CD4-positive, alpha-beta memory T cell (primary cell): ENCODE measurements at regions not wholly inside any gene's neighbourhood (a gene's known extent, or its start where the extent isn't known, plus 50 kb on each side); places are given as distances from the start of the nearest gene placed in this dataset.

Source experiments
- CTCF ChIA-PET: fragments of 350-600 bp; sonication (Branson Sonifier 250); formaldehyde crosslinking; loops from one replicate; lab custom pipeline; 2021; ENCODE audit warnings: inconsistent platforms; ENCODE audit not compliant: partially characterized antibody; lab: Charles Lee
- POLR2A ChIA-PET: fragments of 350-600 bp; sonication (Branson Sonifier 250); formaldehyde crosslinking; loops from one replicate; lab custom pipeline; 2021; ENCODE audit not compliant: partially characterized antibody; lab: Charles Lee
- DNase-seq, 5 donors: peaks; one replicate each; pipeline versions ENCODE4 v3.0.0 to v3.0.0-alpha.2; 2020 to 2022; ENCODE audit warnings: mixed read lengths in 1 of 5
- H3K27ac ChIP-seq: one replicate; pipeline ENCODE4 v1.7.0; 2013; ENCODE audit warnings: low read depth, low read length
- H3K27me3 ChIP-seq: 2 replicates; pipeline ENCODE4 v1.7.0; 2013; ENCODE audit warnings: mild to moderate bottlenecking, low read length, moderate library complexity; ENCODE audit not compliant: insufficient read depth
- H3K36me3 ChIP-seq: 2 replicates; pipeline ENCODE4 v1.7.0; 2013; ENCODE audit warnings: mild to moderate bottlenecking, low read length, moderate library complexity; ENCODE audit not compliant: insufficient read depth
- H3K4me1 ChIP-seq: 2 replicates; pipeline ENCODE4 v1.7.0; 2013; ENCODE audit warnings: mild to moderate bottlenecking, low read length, moderate library complexity; ENCODE audit not compliant: insufficient read depth
- H3K4me3 ChIP-seq, 2 donors: one replicate each; pipeline ENCODE4 v1.7.0; 2013; ENCODE audit warnings: low read length in 2 of 2, mild to moderate bottlenecking in 1 of 2
- H3K9me3 ChIP-seq, 2 donors: one replicate each; pipeline ENCODE4 v1.7.0; 2013; ENCODE audit warnings: low read length in 2 of 2, control low read depth in 1 of 2; ENCODE audit not compliant: control insufficient read depth in 1 of 2
- H3K27ac Mint-ChIP-seq, 7 donors: one replicate each; pipeline ENCODE4 v1.8.0; 2020 to 2021; ENCODE audit warnings: mixed read lengths in 7 of 7, mild to moderate bottlenecking in 6 of 7, inconsistent platforms in 3 of 7, moderate library complexity in 3 of 7
- H3K27me3 Mint-ChIP-seq, 2 donors: one replicate each; pipeline ENCODE4 v1.8.0; 2020 to 2021; ENCODE audit warnings: mixed read lengths in 2 of 2
- H3K36me3 Mint-ChIP-seq, 2 donors: one replicate each; pipeline ENCODE4 v1.8.0; 2020 to 2021; ENCODE audit warnings: mixed read lengths in 2 of 2, inconsistent platforms in 1 of 2, mild to moderate bottlenecking in 1 of 2
- H3K4me1 Mint-ChIP-seq, 4 donors: one replicate each; pipeline ENCODE4 v1.8.0; 2020 to 2021; ENCODE audit warnings: mixed read lengths in 4 of 4, mild to moderate bottlenecking in 1 of 4
- H3K4me3 Mint-ChIP-seq, 8 donors: one replicate each; pipeline ENCODE4 v1.8.0; 2020 to 2021; ENCODE audit warnings: mixed read lengths in 8 of 8, mild to moderate bottlenecking in 7 of 8, moderate library complexity in 6 of 8, inconsistent platforms in 3 of 8
- H3K9me3 Mint-ChIP-seq, 8 donors: one replicate each; pipeline ENCODE4 v1.8.0; 2020 to 2021; ENCODE audit warnings: mixed read lengths in 8 of 8, mild to moderate bottlenecking in 5 of 8, inconsistent platforms in 3 of 8, moderate library complexity in 1 of 8
- intact Hi-C: fragments of 100-400 bp; cut with micrococcal nuclease; formaldehyde crosslinking; loops from one replicate; pipeline ENCODE4 v1.15.1; 2023

DNA sequence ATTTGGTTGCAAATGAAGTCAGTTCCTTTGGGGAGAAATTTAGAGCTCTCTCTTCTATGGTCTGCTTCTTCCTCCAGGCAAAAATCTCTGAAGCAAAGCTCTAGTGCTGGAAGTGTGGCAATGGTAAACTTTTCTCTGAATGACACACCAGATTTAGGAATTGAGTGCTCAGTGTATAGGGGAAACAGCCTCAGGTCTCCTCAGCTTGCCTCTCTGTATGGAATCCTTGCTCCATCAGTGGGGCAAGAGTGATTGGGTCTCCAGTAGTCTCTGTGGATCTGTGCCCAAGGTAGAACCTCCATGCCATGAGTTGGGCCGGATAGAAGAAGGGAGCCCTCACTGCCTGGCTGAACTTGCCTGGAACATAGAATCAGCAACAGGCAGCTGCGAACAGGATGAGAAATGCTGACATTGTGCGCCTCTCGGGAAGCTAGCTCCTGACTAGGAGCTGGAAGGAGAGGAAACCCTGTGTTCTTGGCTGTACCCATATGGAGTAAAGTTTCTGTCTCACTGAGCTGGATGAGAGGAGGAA is 156.1 kb downstream of the WNT7A start:
- no peak overlapping the region for H3K27ac ChIP-seq
- no peak overlapping the region for H3K4me3 ChIP-seq
- Mint-ChIP-seq H3K4me3 (no peak overlapping the region), H3K27ac (no peak overlapping the region), H3K27me3 (peaks cover 4 to 5% of the 10 kb centered on the region in 2 donors), H3K9me3 (peaks cover 2 to 32% (median 16%) of the 10 kb centered on the region in 8 donors), H3K36me3 (no peaks in the 10 kb centered on the region), H3K4me1 (no peaks in the 10 kb centered on the region)
- H3K4me1 ChIP-seq = no peaks in the 10 kb centered on the region
- intact Hi-C loops = no loop called here
- H3K9me3 ChIP-seq = no peaks in the 10 kb centered on the region
- DNase-seq = no peak
- CTCF ChIA-PET = no interaction called here
- POLR2A ChIA-PET = no interaction called here
- H3K27me3 ChIP-seq = no peaks in the 10 kb centered on the region
- H3K36me3 ChIP-seq = no peaks in the 10 kb centered on the region

DNA sequence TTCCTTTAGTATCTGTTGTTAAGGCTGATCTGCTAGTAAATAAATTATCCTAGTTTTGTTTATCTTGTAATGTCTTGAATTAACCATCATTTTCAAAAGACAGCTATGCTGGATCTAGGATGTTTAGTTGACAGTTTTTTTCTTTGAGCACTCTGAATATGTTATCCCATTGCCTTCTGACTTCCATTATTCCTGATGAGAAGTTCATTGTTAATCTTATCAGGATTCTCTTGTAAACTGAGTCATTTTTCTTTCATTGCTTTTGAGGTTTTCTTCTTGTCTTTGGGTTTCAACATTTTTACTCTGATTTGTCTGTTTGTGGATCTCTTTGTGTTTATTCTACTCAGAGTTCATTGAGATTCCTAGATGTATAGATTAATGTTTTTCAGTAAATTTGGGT is 157.7 kb downstream of the WNT7A start:
- no peak for DNase-seq
- Histone ChIP-seq H3K27ac (no peak overlapping the region), H3K4me1 (no peaks in the 10 kb centered on the region), H3K36me3 (no peaks in the 10 kb centered on the region), H3K9me3 (no peaks in the 10 kb centered on the region), H3K27me3 (no peaks in the 10 kb centered on the region), H3K4me3 (no peak overlapping the region)
- Mint-ChIP-seq H3K9me3 (peaks cover 2 to 32% (median 16%) of the 10 kb centered on the region in 8 donors), H3K27me3 (peaks cover under 1 to 1% of the 10 kb centered on the region in 2 donors), H3K27ac (no peak overlapping the region), H3K36me3 (no peaks in the 10 kb centered on the region), H3K4me3 (no peak overlapping the region), H3K4me1 (no peaks in the 10 kb centered on the region)
- POLR2A ChIA-PET = no interaction called here
- CTCF ChIA-PET = no interaction called here
- intact Hi-C loops = no loop called here

DNA sequence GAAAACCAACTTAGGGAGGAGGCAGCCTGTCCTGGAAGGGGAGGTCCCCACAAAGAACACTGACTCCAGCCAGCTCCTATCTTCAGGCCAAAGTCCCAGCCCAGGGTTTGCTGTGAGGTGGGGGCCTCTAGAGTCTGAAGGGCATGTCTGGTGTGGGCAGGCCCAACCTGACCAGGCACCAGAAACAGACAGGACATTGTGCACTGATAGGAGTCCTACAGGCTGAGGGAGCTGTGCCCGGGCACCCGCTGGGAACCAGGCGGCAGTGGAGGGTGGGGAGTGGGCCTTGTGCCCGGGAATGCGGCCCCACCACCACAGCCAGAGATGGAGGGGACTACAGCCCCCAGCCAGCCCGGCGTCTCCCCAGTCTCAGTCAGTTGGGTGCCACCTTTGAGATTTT is 161.4 kb downstream of the WNT7A start:
- Mint-ChIP-seq H3K4me1 (no peaks in the 10 kb centered on the region), H3K9me3 (peaks cover 2 to 23% (median 11%) of the 10 kb centered on the region in 8 donors), H3K4me3 (no peak overlapping the region), H3K27ac (no peak overlapping the region), H3K36me3 (no peaks in the 10 kb centered on the region), H3K27me3 (no peaks in the 10 kb centered on the region)
- no peaks in the 10 kb centered on the region for H3K4me1 ChIP-seq
- ChIA-PET POLR2A (no interaction called here), CTCF (interaction anchor here (1.8 kb wide), 1 partner anchor 163 kb away, joined by 4 read pairs; no protein-coding TSS in a partner anchor)
- no peaks in the 10 kb centered on the region for H3K9me3 ChIP-seq
- H3K4me3 ChIP-seq = no peak overlapping the region
- H3K27ac ChIP-seq = no peak overlapping the region
- DNase-seq = no peak
- no peaks in the 10 kb centered on the region for H3K27me3 ChIP-seq
- no peaks in the 10 kb centered on the region for H3K36me3 ChIP-seq
- intact Hi-C loops = no loop called here

DNA sequence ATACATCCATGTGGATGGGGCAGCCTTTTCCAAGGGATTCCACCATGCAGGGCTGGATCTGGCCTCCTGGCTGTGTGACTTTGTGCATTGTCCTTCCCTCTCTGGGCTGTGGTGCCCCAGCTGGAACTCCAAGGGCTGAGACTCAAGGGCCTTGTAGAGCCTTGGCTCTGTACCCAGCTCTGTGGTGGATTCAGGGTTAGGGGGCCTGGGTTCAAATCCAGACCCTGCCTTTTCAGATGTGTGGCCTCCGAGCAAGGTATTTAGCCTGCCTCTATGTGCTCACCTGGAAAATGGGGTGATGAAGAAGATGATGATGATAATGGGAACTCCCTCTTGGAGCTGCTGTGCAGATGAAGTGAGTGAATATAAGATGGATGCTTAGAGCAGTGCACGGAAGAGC is 161.9 kb downstream of the WNT7A start:
- no peaks in the 10 kb centered on the region for H3K9me3 ChIP-seq
- DNase-seq = no peak
- no peaks in the 10 kb centered on the region for H3K4me1 ChIP-seq
- no peaks in the 10 kb centered on the region for H3K36me3 ChIP-seq
- CTCF ChIA-PET = interaction anchor here (1.8 kb wide), 1 partner anchor 163 kb away, joined by 4 read pairs; no protein-coding TSS in a partner anchor
- no peak overlapping the region for H3K27ac ChIP-seq
- no peak overlapping the region for H3K27ac Mint-ChIP-seq
- no peak overlapping the region for H3K4me3 ChIP-seq
- H3K27me3 Mint-ChIP-seq = no peaks in the 10 kb centered on the region
- peaks cover 2 to 23% (median 8%) of the 10 kb centered on the region in 8 donors for H3K9me3 Mint-ChIP-seq
- H3K4me3 Mint-ChIP-seq = no peak overlapping the region
- intact Hi-C loops = no loop called here
- H3K4me1 Mint-ChIP-seq = no peaks in the 10 kb centered on the region
- no peaks in the 10 kb centered on the region for H3K27me3 ChIP-seq
- POLR2A ChIA-PET = no interaction called here
- no peaks in the 10 kb centered on the region for H3K36me3 Mint-ChIP-seq

DNA sequence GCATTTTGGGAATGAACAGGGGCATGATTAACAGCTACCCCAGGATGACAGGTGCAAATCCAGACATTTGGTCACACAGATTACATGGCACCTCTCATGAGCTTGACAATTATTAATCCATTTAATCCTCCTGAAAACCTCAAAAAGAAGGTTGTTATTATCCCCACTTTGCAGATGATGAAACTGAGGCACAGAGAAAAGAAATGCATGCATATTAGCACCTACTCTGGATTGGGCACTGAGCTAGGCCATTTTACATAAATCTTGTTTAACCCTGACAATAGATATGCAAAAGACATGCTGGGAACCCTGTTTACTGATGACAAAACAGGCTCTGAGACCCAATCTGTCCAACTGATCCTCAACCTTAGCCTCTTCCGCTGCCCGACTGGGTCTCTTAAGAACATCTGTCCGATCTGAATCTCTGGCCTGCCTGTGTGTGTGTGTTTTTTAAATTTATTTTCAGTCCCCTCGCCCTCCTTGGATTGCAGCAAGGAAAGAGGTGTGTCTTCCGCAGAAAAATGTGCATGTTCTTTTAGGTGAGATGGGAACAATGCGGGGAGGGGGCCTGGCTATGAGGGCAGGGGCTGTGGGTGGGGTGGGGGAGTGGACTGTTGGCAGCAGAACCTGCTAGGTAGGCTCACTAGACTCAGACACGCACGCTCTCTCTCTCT is 162.5 kb downstream of the WNT7A start:
- Mint-ChIP-seq H3K27ac (no peak overlapping the region), H3K4me3 (no peak overlapping the region), H3K36me3 (no peaks in the 10 kb centered on the region), H3K9me3 (peaks cover 2 to 18% (median 6%) of the 10 kb centered on the region in 8 donors), H3K4me1 (no peaks in the 10 kb centered on the region), H3K27me3 (no peaks in the 10 kb centered on the region)
- ChIA-PET POLR2A (no interaction called here), CTCF (interaction anchor here (1.8 kb wide), 1 partner anchor 164 kb away, joined by 4 read pairs; no protein-coding TSS in a partner anchor)
- Histone ChIP-seq H3K27me3 (no peaks in the 10 kb centered on the region), H3K27ac (no peak overlapping the region), H3K9me3 (no peaks in the 10 kb centered on the region), H3K4me3 (no peak overlapping the region), H3K4me1 (no peaks in the 10 kb centered on the region), H3K36me3 (no peaks in the 10 kb centered on the region)
- intact Hi-C loops = no loop called here
- no peak for DNase-seq

DNA sequence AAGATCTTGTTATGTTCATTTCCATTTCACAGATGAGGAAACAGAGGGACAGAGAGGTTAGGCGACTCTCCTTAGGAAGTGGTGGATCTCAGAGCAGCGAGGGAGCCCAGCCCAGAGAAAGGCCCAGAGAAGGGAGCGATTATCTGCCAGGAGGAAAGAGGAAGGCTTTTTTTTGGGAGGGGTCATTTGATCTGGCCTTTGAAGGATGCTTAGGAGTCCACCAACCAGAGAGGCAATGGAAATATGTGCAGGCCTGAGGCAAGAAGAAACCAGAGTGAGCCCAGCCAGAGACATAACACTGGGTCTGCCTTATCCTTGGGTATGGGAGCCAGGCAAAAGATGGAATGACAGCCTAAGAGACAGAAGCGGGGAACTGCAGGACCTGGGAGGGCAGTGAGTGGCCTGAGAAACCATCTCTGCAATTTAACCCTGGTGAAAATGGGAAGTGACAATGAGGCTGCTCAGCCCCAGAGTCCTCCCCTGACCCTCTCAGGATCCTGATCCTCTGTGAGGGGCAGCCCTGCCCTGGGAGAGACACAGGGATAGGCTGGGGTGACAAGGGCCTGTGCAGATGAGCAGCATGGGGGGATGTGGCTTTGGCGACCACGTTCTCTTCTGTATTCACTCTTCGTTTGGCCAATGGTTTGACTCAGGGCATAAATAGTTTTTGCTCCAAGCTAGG is 163.2 kb downstream of the WNT7A start:
- no peak for DNase-seq
- ChIA-PET POLR2A (no interaction called here), CTCF (interaction anchor here (1.8 kb wide), 1 partner anchor 165 kb away, joined by 4 read pairs; no protein-coding TSS in a partner anchor)
- Histone ChIP-seq H3K27ac (no peak overlapping the region), H3K27me3 (no peaks in the 10 kb centered on the region), H3K4me3 (no peak overlapping the region), H3K4me1 (no peaks in the 10 kb centered on the region), H3K36me3 (no peaks in the 10 kb centered on the region), H3K9me3 (no peaks in the 10 kb centered on the region)
- Mint-ChIP-seq H3K4me3 (no peak overlapping the region), H3K36me3 (no peaks in the 10 kb centered on the region), H3K27me3 (no peaks in the 10 kb centered on the region), H3K27ac (no peak overlapping the region), H3K9me3 (peaks cover 3 to 13% (median 5%) of the 10 kb centered on the region in 8 donors), H3K4me1 (no peaks in the 10 kb centered on the region)
- intact Hi-C loops = no loop called here

DNA sequence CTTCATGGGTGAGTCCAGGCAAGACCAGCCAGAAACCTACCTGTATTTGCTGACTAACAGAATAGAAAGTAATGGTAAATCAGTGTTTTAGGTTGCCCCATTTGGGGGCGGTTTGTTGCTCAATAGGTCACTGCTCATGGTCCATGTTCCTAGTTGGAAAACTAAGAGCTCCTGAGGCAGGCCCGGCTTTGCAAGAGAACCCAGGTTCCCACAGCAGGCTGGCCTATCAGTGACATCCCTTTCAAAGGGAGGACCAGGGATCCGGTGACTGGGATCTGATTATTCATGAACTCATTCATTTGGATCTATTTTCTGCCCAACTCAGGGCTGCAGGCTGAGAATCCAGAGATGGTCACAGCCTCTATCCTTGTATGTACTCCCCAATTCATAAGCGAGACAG is 163.9 kb downstream of the WNT7A start:
- Histone ChIP-seq H3K36me3 (no peaks in the 10 kb centered on the region), H3K4me3 (no peak overlapping the region), H3K27me3 (no peaks in the 10 kb centered on the region), H3K9me3 (no peaks in the 10 kb centered on the region), H3K27ac (no peak overlapping the region), H3K4me1 (no peaks in the 10 kb centered on the region)
- Mint-ChIP-seq H3K36me3 (peaks cover 0 to 4% of the 10 kb centered on the region in 2 donors), H3K27me3 (peaks cover 0 to 2% of the 10 kb centered on the region in 2 donors), H3K4me3 (no peak overlapping the region), H3K9me3 (peaks cover 3 to 20% (median 5%) of the 10 kb centered on the region in 8 donors), H3K27ac (no peak overlapping the region), H3K4me1 (no peaks in the 10 kb centered on the region)
- POLR2A ChIA-PET = no interaction called here
- intact Hi-C loops = no loop called here
- CTCF ChIA-PET = no interaction called here
- no peak for DNase-seq
